HCT116 (cell line): ENCODE measurements at regions not wholly inside any gene's neighbourhood (a gene's known extent, or its start where the extent isn't known, plus 50 kb on each side); places are given as distances from the start of the nearest gene placed in this dataset.

Experiments
- EZH2phosphoT487 ChIP-seq: fragments of 200-600 bp; IDR thresholded peaks from 2 replicates; pipeline ENCODE4 v1.6.1; 2018; ENCODE audit warnings: antibody characterized with exemption, borderline replicate concordance
- JUND ChIP-seq: IDR thresholded peaks from 2 replicates; pipeline ENCODE4 v1.6.1; 2012
- POLR2AphosphoS5 ChIP-seq: IDR thresholded peaks from 2 replicates; pipeline ENCODE4 v1.6.1; 2011; ENCODE audit warnings: mild to moderate bottlenecking, low read depth, low read length, moderate library complexity
- SIN3A ChIP-seq: IDR thresholded peaks from 2 replicates; pipeline ENCODE4 v1.6.1; 2012; ENCODE audit warnings: low read depth
- SP1 ChIP-seq: IDR thresholded peaks from 2 replicates; pipeline ENCODE4 v1.6.1; 2012; ENCODE audit warnings: low read depth
- TCF7L2 ChIP-seq: IDR thresholded peaks from 2 replicates; pipeline ENCODE4 v1.7.0; 2011; ENCODE audit warnings: borderline replicate concordance, inconsistent platforms; ENCODE audit not compliant: insufficient read depth, insufficient read length; ENCODE audit errors: extremely low read depth
- YY1 ChIP-seq: IDR thresholded peaks from 2 replicates; pipeline ENCODE4 v1.6.1; 2011; ENCODE audit warnings: low read length, low read depth, moderate library complexity, mild to moderate bottlenecking; ENCODE audit not compliant: insufficient replicate concordance; ENCODE audit errors: extremely low read depth
- ZFX ChIP-seq: fragments of 450-650 bp; IDR thresholded peaks from 2 replicates; pipeline ENCODE4 v1.6.1; 2017
- TF ChIP-seq, protein P1 (sequence below), 3 experiments: fragments of 200-600 bp in 1 of 3; sonication (generic) in 1 of 3; IDR thresholded peaks in 2 of 3; conservative IDR thresholded peaks in 1 of 3; 2 replicates each; pipeline ENCODE4 v1.5.1; 2012 to 2017; ENCODE audit warnings: low read depth in 2 of 3, low read length in 2 of 3, antibody characterized with exemption in 1 of 3, borderline replicate concordance in 1 of 3, control low read depth in 1 of 3, mild to moderate bottlenecking in 1 of 3, mixed read lengths in 1 of 3, mixed run types in 1 of 3, moderate library complexity in 1 of 3; ENCODE audit not compliant: insufficient read depth in 1 of 3
- TF ChIP-seq, protein P2 (sequence below): IDR thresholded peaks from 2 replicates; pipeline ENCODE4 v1.6.1; 2012; ENCODE audit warnings: low read depth

DNA sequence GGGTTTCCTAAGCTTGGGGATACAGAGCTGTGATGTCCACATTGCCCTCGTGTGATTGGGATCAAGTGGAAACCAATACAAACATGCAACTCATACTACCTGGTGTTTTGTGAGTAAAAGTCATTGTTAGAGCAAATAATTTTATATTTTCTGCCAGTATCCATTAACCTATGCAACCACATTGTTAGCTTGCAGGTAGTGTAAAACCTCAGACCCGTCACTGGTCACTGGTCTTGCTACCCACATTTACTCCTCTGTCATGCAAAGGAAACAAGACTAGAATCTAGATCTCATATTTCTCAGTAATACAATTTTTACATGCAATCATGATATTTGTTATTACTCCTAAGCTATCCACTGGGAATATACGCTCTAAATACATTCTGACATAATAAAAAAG lies 324.3 kb upstream of the NDST4 start:
- no peak for TF ChIP-seq POLR2AphosphoS5
- TF ChIP-seq, protein P1, sequence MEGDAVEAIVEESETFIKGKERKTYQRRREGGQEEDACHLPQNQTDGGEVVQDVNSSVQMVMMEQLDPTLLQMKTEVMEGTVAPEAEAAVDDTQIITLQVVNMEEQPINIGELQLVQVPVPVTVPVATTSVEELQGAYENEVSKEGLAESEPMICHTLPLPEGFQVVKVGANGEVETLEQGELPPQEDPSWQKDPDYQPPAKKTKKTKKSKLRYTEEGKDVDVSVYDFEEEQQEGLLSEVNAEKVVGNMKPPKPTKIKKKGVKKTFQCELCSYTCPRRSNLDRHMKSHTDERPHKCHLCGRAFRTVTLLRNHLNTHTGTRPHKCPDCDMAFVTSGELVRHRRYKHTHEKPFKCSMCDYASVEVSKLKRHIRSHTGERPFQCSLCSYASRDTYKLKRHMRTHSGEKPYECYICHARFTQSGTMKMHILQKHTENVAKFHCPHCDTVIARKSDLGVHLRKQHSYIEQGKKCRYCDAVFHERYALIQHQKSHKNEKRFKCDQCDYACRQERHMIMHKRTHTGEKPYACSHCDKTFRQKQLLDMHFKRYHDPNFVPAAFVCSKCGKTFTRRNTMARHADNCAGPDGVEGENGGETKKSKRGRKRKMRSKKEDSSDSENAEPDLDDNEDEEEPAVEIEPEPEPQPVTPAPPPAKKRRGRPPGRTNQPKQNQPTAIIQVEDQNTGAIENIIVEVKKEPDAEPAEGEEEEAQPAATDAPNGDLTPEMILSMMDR (IDR thresholded peaks at IDR 0.05 in 2 of 3, conservative IDR thresholded peaks at IDR 0.05 in 1 of 3; ENCODE audit: borderline replicate concordance in 1 of 3, insufficient read depth in 1 of 3, low read depth in 2 of 3, low read length in 2 of 3), result no peak
- TF ChIP-seq ZFX, result no peak
- no peak for TF ChIP-seq TCF7L2
- TF ChIP-seq YY1, result no peak
- no peak for TF ChIP-seq SP1
- no peak for TF ChIP-seq JUND
- no peak for TF ChIP-seq EZH2phosphoT487
- TF ChIP-seq, protein P2, sequence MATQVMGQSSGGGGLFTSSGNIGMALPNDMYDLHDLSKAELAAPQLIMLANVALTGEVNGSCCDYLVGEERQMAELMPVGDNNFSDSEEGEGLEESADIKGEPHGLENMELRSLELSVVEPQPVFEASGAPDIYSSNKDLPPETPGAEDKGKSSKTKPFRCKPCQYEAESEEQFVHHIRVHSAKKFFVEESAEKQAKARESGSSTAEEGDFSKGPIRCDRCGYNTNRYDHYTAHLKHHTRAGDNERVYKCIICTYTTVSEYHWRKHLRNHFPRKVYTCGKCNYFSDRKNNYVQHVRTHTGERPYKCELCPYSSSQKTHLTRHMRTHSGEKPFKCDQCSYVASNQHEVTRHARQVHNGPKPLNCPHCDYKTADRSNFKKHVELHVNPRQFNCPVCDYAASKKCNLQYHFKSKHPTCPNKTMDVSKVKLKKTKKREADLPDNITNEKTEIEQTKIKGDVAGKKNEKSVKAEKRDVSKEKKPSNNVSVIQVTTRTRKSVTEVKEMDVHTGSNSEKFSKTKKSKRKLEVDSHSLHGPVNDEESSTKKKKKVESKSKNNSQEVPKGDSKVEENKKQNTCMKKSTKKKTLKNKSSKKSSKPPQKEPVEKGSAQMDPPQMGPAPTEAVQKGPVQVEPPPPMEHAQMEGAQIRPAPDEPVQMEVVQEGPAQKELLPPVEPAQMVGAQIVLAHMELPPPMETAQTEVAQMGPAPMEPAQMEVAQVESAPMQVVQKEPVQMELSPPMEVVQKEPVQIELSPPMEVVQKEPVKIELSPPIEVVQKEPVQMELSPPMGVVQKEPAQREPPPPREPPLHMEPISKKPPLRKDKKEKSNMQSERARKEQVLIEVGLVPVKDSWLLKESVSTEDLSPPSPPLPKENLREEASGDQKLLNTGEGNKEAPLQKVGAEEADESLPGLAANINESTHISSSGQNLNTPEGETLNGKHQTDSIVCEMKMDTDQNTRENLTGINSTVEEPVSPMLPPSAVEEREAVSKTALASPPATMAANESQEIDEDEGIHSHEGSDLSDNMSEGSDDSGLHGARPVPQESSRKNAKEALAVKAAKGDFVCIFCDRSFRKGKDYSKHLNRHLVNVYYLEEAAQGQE, result no peak
- TF ChIP-seq SIN3A, result no peak
